ENCODE measurements at regions not wholly inside any gene's neighbourhood (a gene's known extent, or its start where the extent isn't known, plus 50 kb on each side); places are given as distances from the start of the nearest gene placed in this dataset.

DNA sequence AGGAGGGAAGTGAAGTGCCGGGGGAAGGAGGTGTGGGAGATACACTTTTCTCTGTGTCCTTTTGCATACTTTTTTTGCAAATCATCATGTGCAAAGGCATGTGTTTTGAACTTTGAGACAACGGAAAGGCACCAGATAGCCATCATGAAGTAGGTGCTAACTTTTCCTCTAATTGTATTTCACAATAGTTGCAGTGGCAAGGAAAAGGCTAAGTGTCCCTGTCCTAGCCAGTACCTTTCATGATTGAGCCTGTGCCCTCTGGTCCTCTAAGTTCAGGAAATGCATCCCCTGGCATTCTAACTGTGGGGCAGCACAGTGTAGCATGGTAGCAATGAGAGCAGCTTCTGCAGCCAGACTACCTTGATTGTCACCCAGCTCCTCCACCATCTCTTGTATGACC lies 186.2 kb downstream of the ADSS2 start:
- WGBS, 2 donors, result 94 to 100% methylated on average over 2 of the region's 2 CpGs
- no peak for ATAC-seq (ENCODE audit: low FRiP score in 2 of 2)

GRCh38 chr1:244269169-244269568 lies 182.5 kb downstream of the ADSS2 start:
- Histone ChIP-seq H3K4me3 (no peak overlapping the region), H3K27me3 (no peaks in the 10 kb centered on the region), H3K36me3 (no peaks in the 10 kb centered on the region), H3K4me1 (peaks cover 0 to 4% (median 2%) of the 10 kb centered on the region in 4 donors), H3K27ac (no peak overlapping the region), H3K9me3 (peaks cover 0 to 5% (median 1%) of the 10 kb centered on the region in 4 donors)
- DNase-seq (no peak), ATAC-seq (ENCODE audit: low FRiP score in 2 of 2) (no peak)
- TF ChIP-seq, protein P1, sequence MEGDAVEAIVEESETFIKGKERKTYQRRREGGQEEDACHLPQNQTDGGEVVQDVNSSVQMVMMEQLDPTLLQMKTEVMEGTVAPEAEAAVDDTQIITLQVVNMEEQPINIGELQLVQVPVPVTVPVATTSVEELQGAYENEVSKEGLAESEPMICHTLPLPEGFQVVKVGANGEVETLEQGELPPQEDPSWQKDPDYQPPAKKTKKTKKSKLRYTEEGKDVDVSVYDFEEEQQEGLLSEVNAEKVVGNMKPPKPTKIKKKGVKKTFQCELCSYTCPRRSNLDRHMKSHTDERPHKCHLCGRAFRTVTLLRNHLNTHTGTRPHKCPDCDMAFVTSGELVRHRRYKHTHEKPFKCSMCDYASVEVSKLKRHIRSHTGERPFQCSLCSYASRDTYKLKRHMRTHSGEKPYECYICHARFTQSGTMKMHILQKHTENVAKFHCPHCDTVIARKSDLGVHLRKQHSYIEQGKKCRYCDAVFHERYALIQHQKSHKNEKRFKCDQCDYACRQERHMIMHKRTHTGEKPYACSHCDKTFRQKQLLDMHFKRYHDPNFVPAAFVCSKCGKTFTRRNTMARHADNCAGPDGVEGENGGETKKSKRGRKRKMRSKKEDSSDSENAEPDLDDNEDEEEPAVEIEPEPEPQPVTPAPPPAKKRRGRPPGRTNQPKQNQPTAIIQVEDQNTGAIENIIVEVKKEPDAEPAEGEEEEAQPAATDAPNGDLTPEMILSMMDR (IDR thresholded peaks at IDR 0.05), result no peak
- no peak for TF ChIP-seq POLR2A (IDR thresholded peaks at IDR 0.05)
- TF ChIP-seq EP300 (IDR thresholded peaks at IDR 0.05), result no peak
- TF ChIP-seq POLR2AphosphoS5 (IDR thresholded peaks at IDR 0.05), result no peak
- WGBS, 2 donors, result 88% methylated on average over 13 to 15 of the region's 15 CpGs

More for the DNA sequence above, 186.2 kb downstream of the ADSS2 start:
- peaks cover 0 to 2% (median under 1%) of the 10 kb centered on the region in 4 donors for H3K9me3 ChIP-seq
- H3K27me3 ChIP-seq, result no peaks in the 10 kb centered on the region
- H3K36me3 ChIP-seq, result no peaks in the 10 kb centered on the region
- TF ChIP-seq POLR2A (IDR thresholded peaks at IDR 0.05), result no peak
- TF ChIP-seq, protein P1 (IDR thresholded peaks at IDR 0.05), result no peak
- TF ChIP-seq EP300 (IDR thresholded peaks at IDR 0.05), result no peak
- TF ChIP-seq POLR2AphosphoS5 (IDR thresholded peaks at IDR 0.05), result no peak
- DNase-seq, result no peak
- no peak overlapping the region for H3K27ac ChIP-seq
- H3K4me1 ChIP-seq, result no peaks in the 10 kb centered on the region
- H3K4me3 ChIP-seq, result no peak overlapping the region

- H3K27ac ChIP-seq, result no peak overlapping the region
These were observed 180.7 kb downstream of the ADSS2 start for GRCh38 chr1:244271004-244271403.

DNA sequence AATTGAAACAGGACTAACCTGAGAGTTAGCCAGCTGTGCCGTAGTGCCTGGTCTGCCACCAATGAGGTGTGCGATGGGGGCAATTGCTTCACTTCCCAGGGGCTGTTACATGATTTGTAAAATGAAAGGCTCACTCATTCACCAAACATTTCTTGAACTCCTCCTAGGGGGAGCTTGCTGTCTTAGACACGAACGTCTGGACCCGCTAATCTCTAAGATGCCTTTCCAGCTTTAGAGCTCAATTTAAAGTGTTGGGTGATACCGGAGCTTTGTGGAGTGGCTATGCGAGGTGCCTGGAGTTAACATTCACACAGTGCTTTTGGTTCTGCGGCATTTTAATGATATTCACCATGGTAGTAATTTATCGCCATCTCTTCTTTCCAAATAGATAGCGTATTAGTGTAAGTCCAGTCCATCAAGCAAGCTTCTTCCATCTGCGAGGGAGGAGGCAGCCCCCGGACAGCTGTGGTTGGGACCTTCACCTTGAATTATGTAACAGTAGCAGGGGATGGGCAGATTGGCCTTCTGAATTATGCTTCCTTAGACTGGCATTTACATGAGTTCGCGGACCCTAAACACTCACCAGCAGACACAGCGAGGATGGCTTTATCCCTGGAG lies 179.9 kb downstream of the ADSS2 start:
- TF ChIP-seq POLR2AphosphoS5 (IDR thresholded peaks at IDR 0.05) (no peak), EP300 (IDR thresholded peaks at IDR 0.05) (no peak)
- 92% methylated on average over 13 to 15 of the region's 15 CpGs for WGBS, 2 donors
- ATAC-seq (ENCODE audit: low FRiP score in 2 of 2), result no peak
- Histone ChIP-seq H3K4me3 (no peak overlapping the region), H3K4me1 (peaks cover 0 to 4% (median 2%) of the 10 kb centered on the region in 4 donors), H3K36me3 (no peaks in the 10 kb centered on the region), H3K27ac (no peak overlapping the region), H3K27me3 (no peaks in the 10 kb centered on the region), H3K9me3 (peaks cover 0 to 5% (median 1%) of the 10 kb centered on the region in 4 donors)
- DNase-seq, result no peak

More at GRCh38 chr1:244271004-244271403, 180.7 kb downstream of the ADSS2 start:
- ATAC-seq (ENCODE audit: low FRiP score in 2 of 2), result no peak
- H3K4me1 ChIP-seq, result peaks cover 0 to 4% (median 2%) of the 10 kb centered on the region in 4 donors
- 88 to 95% methylated on average over 3 of the region's 3 CpGs for WGBS, 2 donors
- H3K27me3 ChIP-seq, result no peaks in the 10 kb centered on the region
- no peaks in the 10 kb centered on the region for H3K36me3 ChIP-seq
- TF ChIP-seq EP300 (IDR thresholded peaks at IDR 0.05) (no peak), POLR2A (IDR thresholded peaks at IDR 0.05) (no peak), POLR2AphosphoS5 (IDR thresholded peaks at IDR 0.05) (no peak)
- TF ChIP-seq, protein P1 (IDR thresholded peaks at IDR 0.05), result no peak
- H3K4me3 ChIP-seq, result no peak overlapping the region
- no peak for DNase-seq
- peaks cover 0 to 5% (median 1%) of the 10 kb centered on the region in 4 donors for H3K9me3 ChIP-seq

GRCh38 chr1:244272471-244273261 lies 179.0 kb downstream of the ADSS2 start:
- 28 to 52% methylated on average over 5 to 9 of the region's 9 CpGs for WGBS, 2 donors

More at GRCh38 chr1:244272471-244273261, 179.0 kb downstream of the ADSS2 start:
- Histone ChIP-seq H3K4me1 (peaks cover 0 to 4% (median 2%) of the 10 kb centered on the region in 4 donors), H3K27ac (peak overlapping the region in 1 of 4 donors; percentile 35), H3K4me3 (no peak overlapping the region), H3K36me3 (no peaks in the 10 kb centered on the region), H3K27me3 (no peaks in the 10 kb centered on the region), H3K9me3 (peaks cover 0 to 5% (median 1%) of the 10 kb centered on the region in 4 donors)
- peak; percentile 91 to 96 for ATAC-seq (ENCODE audit: low FRiP score in 2 of 2)
- TF ChIP-seq EP300 (IDR thresholded peaks at IDR 0.05) (no peak), POLR2AphosphoS5 (IDR thresholded peaks at IDR 0.05) (peak in 1 of 2 donors; percentile 36)
- TF ChIP-seq, protein P1 (IDR thresholded peaks at IDR 0.05), result peak; percentile 81 to 96 (median 96)
- DNase-seq, result peak in 1 of 2 donors; percentile 71

Measured in upper lobe of left lung (tissue), 6 donors.